Breast epithelium (tissue), 4 donors: ENCODE measurements at regions not wholly inside any gene's neighbourhood (a gene's known extent, or its start where the extent isn't known, plus 50 kb on each side); places are given as distances from the start of the nearest gene placed in this dataset.

Experiments
- DNase-seq, 2 donors: peaks; one replicate each; pipeline ENCODE4 v3.0.0-alpha.2; 2019; ENCODE audit warnings: low spot score in 2 of 2
- H3K27ac ChIP-seq, 2 donors: fragments of 200-600 bp; sonication (generic) in 1 of 2; one replicate each; pipeline ENCODE4 v1.5.1; 2016 to 2019; ENCODE audit warnings: mild to moderate bottlenecking in 1 of 2
- H3K27me3 ChIP-seq, 2 donors: fragments of 200-600 bp; sonication (generic) in 1 of 2; one replicate each; pipeline versions ENCODE4 v1.5.1 to v1.6.0; 2017 to 2019; ENCODE audit warnings: control low read depth in 1 of 2, mild to moderate bottlenecking in 1 of 2
- H3K36me3 ChIP-seq: fragments of 200-600 bp; one replicate; pipeline ENCODE4 v1.5.1; 2019
- H3K4me1 ChIP-seq, 2 donors: fragments of 200-600 bp; sonication (generic); one replicate each; pipeline ENCODE4 v1.5.1; 2016 to 2019; ENCODE audit warnings: control low read depth in 1 of 2
- H3K4me3 ChIP-seq, 3 donors: fragments of 200-600 bp; sonication (generic); 1 replicate in 2 of 3; 2 replicates in 1 of 3; pipeline ENCODE4 v1.5.1; 2016 to 2019; ENCODE audit warnings: mild to moderate bottlenecking in 3 of 3, moderate library complexity in 2 of 3
- H3K9me3 ChIP-seq, 2 donors: fragments of 200-600 bp; sonication (generic) in 1 of 2; one replicate each; pipeline ENCODE4 v1.5.1; 2016 to 2019; ENCODE audit warnings: control low read depth in 1 of 2
- CTCF ChIP-seq, 3 donors: fragments of 450-650 bp; IDR thresholded peaks; one replicate each; pipeline ENCODE4 v1.5.1; 2016 to 2017; ENCODE audit warnings: antibody characterized with exemption in 3 of 3, mild to moderate bottlenecking in 3 of 3, moderate library complexity in 3 of 3
- POLR2A ChIP-seq: fragments of 450-650 bp; IDR thresholded peaks from one replicate; pipeline ENCODE4 v1.6.1; 2016; ENCODE audit warnings: antibody characterized with exemption, mild to moderate bottlenecking, moderate library complexity
- POLR2AphosphoS5 ChIP-seq, 3 donors: sonication (generic); formaldehyde crosslinking; IDR thresholded peaks; one replicate each; pipeline ENCODE4 v1.6.1; 2017; ENCODE audit warnings: antibody characterized with exemption in 3 of 3
- intact Hi-C: fragments of 100-400 bp; cut with DNase I; formaldehyde crosslinking; loops from one replicate; pipeline ENCODE4 v1.15.1; 2023; ENCODE audit warnings: low total_unique reads

DNA sequence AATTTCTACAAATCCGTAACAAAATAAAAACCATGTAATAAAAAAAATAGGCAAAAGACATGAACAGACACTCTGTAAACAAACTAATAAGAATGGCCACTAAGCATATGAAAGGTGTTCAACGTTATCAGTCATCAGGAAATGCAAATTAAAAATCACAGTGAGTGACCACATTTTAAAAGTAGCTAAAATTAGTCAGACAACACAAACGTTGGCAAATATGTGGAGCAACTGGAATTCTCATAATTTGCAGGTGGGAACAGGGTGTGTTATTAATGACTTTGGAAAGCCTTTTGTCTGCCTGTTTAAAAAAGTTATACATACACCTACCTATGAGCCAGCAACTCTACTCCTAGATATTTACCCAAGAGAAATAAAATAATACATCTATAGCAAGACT is 164.4 kb downstream of the RMI1 start:
- intact Hi-C loops = no loop called here
- no peak overlapping the region for H3K27ac ChIP-seq
- H3K4me3 ChIP-seq = no peak overlapping the region
- TF ChIP-seq CTCF (IDR thresholded peaks at IDR 0.05) (no peak), POLR2AphosphoS5 (IDR thresholded peaks at IDR 0.05) (no peak), POLR2A (no peak)
- H3K9me3 ChIP-seq = no peaks in the 10 kb centered on the region
- H3K27me3 ChIP-seq = peaks cover 0 to 43% of the 10 kb centered on the region in 2 donors
- no peak for DNase-seq
- H3K4me1 ChIP-seq = no peaks in the 10 kb centered on the region
- H3K36me3 ChIP-seq = no peaks in the 10 kb centered on the region

- no peaks in the 10 kb centered on the region for H3K4me1 ChIP-seq
- peaks cover 0 to 36% of the 10 kb centered on the region in 2 donors for H3K27me3 ChIP-seq
- TF ChIP-seq POLR2A = no peak
- TF ChIP-seq POLR2AphosphoS5 (IDR thresholded peaks at IDR 0.05) = no peak
- no peak for TF ChIP-seq CTCF (IDR thresholded peaks at IDR 0.05)
- no peak overlapping the region for H3K4me3 ChIP-seq
- intact Hi-C loops = no loop called here
- no peak for DNase-seq
- no peak overlapping the region for H3K27ac ChIP-seq
- H3K36me3 ChIP-seq = no peaks in the 10 kb centered on the region
- no peaks in the 10 kb centered on the region for H3K9me3 ChIP-seq
Measured at GRCh38 chr9:84145780-84146179, 165.2 kb downstream of the RMI1 start.

DNA sequence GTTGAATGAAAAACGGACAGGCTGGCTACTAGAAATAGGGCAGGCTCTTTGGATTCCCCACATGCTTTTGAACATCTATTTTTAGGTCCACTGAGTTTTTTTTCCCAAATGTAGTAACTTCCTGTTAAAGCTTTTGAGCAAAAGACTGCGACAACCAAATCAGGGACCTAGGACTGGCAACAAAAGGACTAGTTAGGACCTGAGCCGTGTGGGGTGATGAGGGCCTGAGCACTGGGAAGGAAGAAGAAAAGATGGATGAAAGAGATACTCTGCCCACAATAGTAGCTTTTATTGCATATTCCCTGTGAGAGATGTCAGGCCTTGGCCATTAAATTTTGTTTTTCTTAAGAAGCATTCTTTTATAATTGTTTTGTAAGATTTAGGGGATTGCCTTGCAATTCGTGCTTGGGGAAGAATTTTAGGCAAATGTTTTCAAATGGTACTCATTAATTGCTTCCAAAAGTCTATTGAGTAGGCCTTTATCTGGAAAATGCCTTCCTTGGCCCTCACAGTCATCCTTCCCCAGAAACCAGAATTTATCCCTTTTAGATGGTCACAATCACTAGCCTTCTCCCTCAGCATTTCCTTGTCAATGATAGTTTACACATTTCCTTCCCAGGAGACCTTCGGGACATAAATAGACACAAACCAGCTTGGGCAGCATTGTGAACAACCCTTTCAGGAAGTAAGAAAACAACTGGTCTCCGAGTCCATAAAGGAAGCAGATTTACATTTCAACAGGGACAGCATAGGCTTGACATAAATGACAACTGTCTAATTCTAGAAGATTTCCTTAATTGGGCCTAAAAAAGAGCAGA is 166.5 kb downstream of the RMI1 start:
- Histone ChIP-seq H3K27me3 (peaks cover 0 to 24% of the 10 kb centered on the region in 2 donors), H3K4me3 (no peak overlapping the region), H3K36me3 (no peaks in the 10 kb centered on the region), H3K4me1 (no peaks in the 10 kb centered on the region), H3K9me3 (no peaks in the 10 kb centered on the region), H3K27ac (peak overlapping the region in 1 of 2 donors; percentile 50)
- TF ChIP-seq POLR2A = no peak
- no peak for TF ChIP-seq POLR2AphosphoS5 (IDR thresholded peaks at IDR 0.05)
- TF ChIP-seq CTCF (IDR thresholded peaks at IDR 0.05) = no peak
- DNase-seq = no peak
- intact Hi-C loops = no loop called here

- no peak overlapping the region for H3K4me3 ChIP-seq
- H3K27ac ChIP-seq = no peak overlapping the region
- H3K27me3 ChIP-seq = no peaks in the 10 kb centered on the region
- TF ChIP-seq POLR2A = no peak
- no peak for TF ChIP-seq CTCF (IDR thresholded peaks at IDR 0.05)
- no peak for TF ChIP-seq POLR2AphosphoS5 (IDR thresholded peaks at IDR 0.05)
- no peaks in the 10 kb centered on the region for H3K36me3 ChIP-seq
- DNase-seq = no peak
- no peaks in the 10 kb centered on the region for H3K9me3 ChIP-seq
- intact Hi-C loops = no loop called here
- no peaks in the 10 kb centered on the region for H3K4me1 ChIP-seq
Measured at GRCh38 chr9:84151236-84151635, 170.6 kb downstream of the RMI1 start.

DNA sequence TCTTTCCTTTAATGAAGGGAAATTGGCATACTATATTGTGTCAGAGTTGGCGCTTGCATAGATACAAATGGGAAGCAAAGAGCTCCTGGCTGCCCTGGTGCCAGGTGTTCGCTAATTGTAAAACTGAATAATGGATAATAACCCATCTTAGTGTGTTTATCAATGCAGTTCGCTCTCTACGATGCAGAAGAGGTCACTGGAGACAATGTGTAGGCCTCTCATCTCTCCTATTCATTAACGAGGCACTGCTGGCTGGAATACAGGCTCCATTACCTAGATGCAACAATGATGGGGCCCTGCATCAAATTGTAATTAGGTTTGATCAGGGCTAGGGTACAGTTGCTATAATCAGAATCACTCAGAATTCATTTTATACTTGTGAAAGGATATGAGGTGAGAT is 171.0 kb downstream of the RMI1 start:
- Histone ChIP-seq H3K9me3 (no peaks in the 10 kb centered on the region), H3K27me3 (no peaks in the 10 kb centered on the region), H3K36me3 (no peaks in the 10 kb centered on the region), H3K27ac (no peak overlapping the region), H3K4me1 (no peaks in the 10 kb centered on the region), H3K4me3 (no peak overlapping the region)
- intact Hi-C loops = no loop called here
- TF ChIP-seq POLR2A (no peak), POLR2AphosphoS5 (IDR thresholded peaks at IDR 0.05) (no peak), CTCF (IDR thresholded peaks at IDR 0.05) (no peak)
- no peak for DNase-seq
